T-helper 2 cell treated with Interferon-gamma antibody and Interleukin-4, amounts not matched to agents 100 ng/mL and 5 ng/mL, for 36 hours (primary cell): ENCODE measurements at regions not wholly inside any gene's neighbourhood (a gene's known extent, or its start where the extent isn't known, plus 50 kb on each side); places are given as distances from the start of the nearest gene placed in this dataset.

ENCODE experiments used
- intact Hi-C: fragments of 100-400 bp; cut with micrococcal nuclease; formaldehyde crosslinking; loops from one replicate; pipeline ENCODE4 v1.15.1; 2023

- intact Hi-C loops: no loop called here
Observed at GRCh38 chr20:40591119-40591518, 97.9 kb downstream of the MAFB start.

DNA sequence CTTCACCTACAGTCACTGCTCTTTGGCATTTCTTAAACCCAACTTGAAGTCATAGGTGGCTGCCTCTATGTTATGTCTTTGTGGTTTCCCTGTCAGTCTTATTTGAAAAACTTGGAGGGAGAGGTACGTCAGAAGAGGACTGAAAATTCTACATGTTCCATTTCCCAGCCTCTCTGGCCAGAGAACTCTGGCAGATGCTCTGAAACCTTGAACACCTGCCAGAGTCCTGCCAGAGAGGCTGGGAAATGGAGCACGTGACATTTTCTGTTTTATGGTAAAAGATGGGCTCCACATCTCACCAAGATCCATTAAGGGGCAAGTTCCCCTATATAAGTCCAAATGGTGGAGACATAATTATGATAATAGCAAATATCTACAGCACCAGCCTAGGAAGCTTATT lies 99.5 kb downstream of the MAFB start:
- intact Hi-C loops: no loop called here

DNA sequence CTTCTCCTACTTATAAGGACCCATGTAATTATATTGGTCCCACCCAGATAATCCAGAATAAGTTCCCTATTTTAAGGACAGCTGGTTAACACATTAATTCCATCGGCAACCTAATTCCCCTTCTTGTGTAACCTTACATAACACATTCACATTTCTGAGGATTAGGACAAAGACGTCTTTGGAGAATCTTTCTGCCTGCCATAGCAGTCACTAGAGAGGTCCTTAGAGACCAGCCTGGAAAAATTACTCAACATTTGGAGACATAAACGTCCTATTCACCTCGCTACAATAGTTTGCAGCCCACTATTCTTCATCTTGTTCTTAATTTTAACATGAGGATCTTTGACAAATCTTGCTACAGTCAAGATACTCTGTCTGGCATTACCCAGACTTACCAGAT lies 100.1 kb downstream of the MAFB start:
- intact Hi-C loops: no loop called here

DNA sequence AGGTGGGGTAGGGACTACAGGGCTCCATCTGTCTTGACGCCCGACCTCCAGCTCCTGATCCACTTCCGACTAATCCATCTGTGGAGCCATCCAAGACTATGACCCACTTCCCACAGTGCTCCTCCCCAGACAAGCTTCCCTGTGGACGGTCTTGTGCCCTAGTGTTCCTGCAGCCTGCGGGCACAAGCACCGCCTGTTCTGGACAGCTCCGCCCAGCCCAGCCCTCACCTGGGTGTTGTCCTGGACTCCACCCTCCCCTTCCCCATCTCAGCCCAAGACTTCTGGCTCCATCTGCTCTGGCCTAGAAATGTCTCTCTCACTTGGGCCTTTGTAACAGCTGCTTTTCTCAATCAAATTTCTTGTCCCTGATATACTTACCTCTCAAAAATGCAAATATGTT lies 102.0 kb downstream of the MAFB start:
- intact Hi-C loops: no loop called here

- intact Hi-C loops: no loop called here
Observed at GRCh38 chr20:40584130-40584809, 104.8 kb downstream of the MAFB start.

DNA sequence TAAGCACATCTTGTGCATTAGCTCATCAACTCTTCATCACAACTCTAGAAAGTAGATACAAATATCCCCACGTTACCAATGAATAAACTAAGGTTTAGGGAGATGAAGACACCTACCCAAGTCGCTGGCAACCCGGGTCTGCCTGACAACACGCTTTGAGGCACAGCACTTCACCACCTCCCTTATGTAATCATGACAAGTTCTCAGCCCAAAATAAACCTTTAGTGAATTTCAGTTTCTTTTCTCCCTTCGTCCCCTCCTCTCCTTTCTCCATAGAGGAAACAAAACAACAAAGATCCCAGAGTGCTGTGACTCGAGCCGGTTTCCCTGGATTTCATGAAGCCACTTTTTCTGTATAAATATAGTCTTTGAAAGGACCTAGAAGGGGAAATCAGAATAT lies 105.4 kb downstream of the MAFB start:
- intact Hi-C loops: no loop called here

DNA sequence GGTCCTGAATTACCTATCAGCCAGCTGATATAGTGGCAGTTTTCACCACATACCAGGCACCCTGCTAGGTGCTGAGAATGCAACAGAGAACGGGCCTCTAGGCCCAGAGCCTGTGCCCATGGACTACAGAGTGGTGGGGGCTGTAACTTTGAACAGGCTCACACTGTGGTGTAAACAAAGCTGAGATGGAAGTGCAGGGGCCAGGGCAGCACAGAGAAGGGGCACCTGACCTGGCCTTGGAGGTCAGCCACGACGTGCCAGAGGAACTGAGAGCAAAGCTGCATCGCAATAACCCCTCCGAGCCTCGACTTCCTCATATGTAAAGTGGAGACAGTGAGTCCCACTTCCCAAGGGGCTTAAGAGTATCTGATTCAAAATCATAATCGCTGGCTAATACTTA lies 105.8 kb downstream of the MAFB start:
- intact Hi-C loops: no loop called here

- intact Hi-C loops: no loop called here
Observed at GRCh38 chr20:40582531-40582930, 106.5 kb downstream of the MAFB start.

DNA sequence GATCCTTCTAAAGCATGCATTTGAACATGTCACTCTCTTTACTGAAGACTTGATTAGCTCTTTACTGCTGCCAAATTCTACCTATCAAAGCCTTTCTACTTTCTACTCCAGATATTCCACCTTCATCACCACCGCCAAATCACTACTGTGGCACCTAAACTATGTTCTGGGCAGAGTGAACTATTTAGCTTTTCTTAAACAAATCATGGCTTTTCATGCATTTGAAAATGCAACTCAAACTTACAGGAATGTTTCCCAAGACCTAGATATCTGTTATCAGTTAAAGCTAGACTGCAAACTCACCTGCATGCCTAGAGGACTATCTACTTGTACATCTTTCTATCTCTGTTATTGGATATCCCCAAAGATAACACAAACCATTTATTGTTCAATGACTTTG lies 109.3 kb downstream of the MAFB start:
- intact Hi-C loops: no loop called here

- intact Hi-C loops: no loop called here
Observed at GRCh38 chr20:40578961-40579360, 110.1 kb downstream of the MAFB start.

DNA sequence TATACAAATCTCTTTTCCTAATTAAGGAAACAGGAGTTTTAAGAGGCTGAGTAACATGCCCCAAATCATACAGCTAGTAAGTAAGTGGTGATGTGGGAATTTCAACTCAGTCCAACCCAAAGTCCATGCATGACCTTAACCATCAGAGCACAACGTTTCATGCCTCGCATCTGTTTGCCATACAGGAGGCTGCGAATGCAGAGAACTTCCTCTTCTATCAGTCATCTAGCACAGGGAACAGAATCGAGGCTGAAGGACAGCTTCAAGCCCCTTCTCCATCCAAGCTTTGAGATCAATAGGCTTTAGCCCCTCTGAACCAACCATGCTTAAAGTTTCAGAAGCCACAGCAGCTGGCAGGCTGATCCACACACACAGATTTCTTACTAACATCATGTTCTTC lies 113.2 kb downstream of the MAFB start:
- intact Hi-C loops: no loop called here

GRCh38 chr20:40572251-40572650 lies 116.8 kb downstream of the MAFB start:
- intact Hi-C loops: no loop called here

DNA sequence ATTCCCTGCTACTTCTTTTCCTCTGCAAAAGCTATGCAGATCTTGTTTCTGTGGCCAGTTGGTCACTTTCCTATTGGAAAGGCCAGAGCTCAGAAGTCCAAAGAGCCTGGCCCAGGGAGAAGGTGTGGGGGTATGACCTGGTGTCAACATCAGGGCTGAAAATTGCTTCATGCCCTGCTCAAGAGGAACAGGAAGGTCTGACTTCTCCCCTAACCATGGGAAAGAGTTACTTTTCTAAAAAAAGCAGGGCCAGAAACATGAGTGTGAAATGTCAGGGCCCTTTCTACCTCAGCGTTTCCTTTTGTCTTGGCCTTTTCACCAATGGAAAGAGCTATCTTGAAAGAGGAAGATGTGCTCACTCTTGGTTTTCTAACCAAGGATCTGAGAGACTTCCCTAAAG lies 117.4 kb downstream of the MAFB start:
- intact Hi-C loops: no loop called here

DNA sequence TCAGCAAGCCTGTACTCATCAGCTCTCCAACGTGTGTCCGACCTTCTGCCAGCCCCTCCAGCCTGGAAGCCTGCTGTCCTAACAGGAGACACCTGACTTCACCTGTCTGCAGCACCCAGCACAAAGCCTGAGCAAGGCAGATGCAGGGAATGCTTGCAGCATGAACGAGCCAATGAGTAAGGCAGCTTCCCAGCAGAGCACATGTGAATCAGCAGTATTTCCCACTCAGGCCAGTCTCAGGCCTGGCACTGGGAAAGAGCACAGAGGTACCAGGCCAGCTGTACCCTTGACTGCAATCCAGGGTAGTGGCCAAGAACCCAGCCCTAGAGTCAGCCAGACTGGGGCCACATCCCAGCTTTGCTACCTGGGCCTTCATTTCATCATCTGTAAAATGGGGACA lies 120.8 kb downstream of the MAFB start:
- intact Hi-C loops: no loop called here

- intact Hi-C loops: no loop called here
Observed at GRCh38 chr20:40565682-40566040, 123.4 kb downstream of the MAFB start.

DNA sequence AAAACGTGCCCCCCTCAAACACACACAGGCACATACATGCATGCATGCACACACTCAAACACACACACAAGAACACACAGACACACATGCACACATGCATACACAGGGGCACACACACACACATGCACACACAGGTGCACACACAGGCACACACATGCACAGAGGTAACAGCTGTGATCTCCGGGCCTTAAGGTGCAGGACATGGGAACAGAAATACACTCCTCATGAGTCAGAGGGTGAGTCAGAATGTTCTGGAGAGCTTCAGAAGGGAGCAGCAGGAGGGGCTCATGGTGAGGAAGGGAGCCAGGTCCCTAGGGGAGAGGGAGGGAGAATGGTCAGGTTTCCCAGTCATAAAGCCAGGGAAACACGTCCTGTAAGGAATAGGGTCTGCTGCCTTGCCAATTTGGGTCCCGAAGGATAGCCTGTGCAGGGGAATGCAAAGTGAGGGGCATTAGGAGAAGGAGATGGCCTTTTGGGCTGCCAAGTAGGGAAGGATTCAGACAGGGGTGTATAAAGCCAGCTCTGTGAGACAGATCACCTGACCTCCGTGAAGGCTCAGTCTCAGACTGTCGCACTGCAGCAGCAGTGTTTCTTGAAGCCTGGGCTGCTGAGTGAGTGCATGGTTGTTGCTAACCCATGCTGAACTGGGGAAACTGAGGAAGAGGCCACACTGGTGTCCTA lies 123.9 kb downstream of the MAFB start:
- intact Hi-C loops: no loop called here

- intact Hi-C loops: no loop called here
Observed at GRCh38 chr20:40563296-40563950, 125.6 kb downstream of the MAFB start.

- intact Hi-C loops: no loop called here
Observed at GRCh38 chr20:40562031-40562430, 127.0 kb downstream of the MAFB start.

- intact Hi-C loops: no loop called here
Observed at GRCh38 chr20:40561187-40561586, 127.8 kb downstream of the MAFB start.

DNA sequence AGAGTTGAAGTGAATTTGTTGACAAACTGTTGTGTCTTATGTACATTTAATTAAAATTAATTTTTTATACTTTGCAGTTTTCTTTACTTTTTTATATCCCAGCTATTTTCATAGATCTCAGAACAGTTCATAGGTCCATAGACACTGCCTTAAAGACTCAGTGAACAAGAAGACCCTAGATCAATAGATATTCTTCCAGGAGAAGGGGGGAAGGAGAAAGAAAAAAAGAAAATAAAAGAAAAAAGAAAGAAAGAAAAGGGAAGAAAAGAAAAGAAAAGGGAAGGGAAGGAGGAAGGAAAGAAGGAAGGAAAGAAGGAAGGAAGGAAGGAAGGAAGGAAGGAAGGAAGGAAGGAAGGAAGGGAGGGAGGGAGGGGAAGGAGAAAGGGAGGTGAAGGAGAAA lies 130.8 kb downstream of the MAFB start:
- intact Hi-C loops: no loop called here

DNA sequence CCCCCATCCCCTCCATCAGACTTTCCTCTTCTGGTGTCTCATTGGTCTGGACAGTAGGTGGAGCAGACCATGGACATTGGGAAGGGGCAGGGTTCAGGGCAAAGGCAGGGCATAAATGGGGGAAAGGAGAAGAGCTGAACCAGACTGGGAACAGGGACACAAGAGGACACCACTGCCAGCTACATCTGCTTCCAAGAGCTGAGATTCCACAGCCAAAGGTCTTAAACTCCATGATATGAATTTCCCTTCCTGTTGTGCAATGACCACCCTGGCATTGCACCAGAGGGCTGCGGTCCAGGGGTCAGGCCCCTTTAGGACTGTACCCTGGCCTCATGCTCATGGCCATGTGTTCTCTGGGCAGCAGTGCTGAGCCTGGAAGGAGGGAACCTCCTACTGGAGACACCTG lies 137.9 kb downstream of the MAFB start:
- intact Hi-C loops: no loop called here

DNA sequence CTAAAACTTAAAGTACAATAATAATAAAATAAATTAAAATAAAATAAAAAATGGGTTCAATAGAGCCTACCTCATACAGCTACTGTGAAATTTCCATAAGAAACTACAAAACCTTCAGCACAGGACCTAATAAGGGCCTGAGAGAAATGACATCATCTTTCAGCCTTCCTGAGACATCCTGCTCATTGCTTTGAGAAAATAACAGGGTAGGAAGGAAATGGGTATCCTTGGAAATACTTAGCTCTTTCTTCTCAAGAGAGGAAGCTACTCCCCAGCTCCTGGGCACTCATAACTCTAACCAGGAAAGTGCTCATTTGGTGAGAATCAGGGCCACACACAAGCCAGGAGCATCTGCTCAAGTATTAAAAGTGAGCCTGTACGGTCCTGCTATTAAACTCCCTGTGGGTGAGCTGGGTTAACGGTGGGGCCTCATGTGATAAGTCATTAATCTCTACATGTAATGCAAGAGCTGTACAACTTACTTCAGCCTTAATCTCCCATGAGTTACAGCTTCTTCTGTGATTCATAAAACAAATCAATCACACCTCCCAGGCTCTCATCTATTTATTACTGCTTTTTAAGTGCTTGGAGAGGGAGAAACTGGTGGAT lies 141.4 kb downstream of the MAFB start:
- intact Hi-C loops: no loop called here

DNA sequence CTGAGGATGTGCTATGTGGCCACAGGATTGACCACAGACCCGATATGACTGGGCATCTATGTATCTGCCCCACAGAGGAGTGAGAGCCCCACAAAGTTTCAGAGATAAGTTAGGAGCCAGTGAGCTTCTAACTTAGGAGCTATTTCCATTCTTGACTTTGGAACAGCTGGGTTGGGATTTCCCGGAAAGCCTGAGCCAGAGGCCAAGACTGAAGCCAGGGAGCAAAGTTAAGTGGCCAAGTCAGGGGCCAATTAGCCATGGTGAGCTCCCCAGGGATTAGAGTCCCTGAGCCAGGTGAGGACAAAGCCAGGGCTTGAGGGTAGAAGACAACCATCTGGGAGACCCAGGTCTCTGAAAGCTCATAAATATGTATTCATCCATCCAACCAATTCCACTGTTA lies 143.6 kb downstream of the MAFB start:
- intact Hi-C loops: no loop called here
